Neural progenitor cell (in vitro differentiated cells): ENCODE measurements at regions not wholly inside any gene's neighbourhood (a gene's known extent, or its start where the extent isn't known, plus 50 kb on each side); places are given as distances from the start of the nearest gene placed in this dataset.

ENCODE experiments used
- DNase-seq: peaks from one replicate; pipeline ENCODE4 v3.0.0-alpha.2; 2016; ENCODE audit warnings: low spot score
- H2AFZ ChIP-seq: fragments of 200-600 bp; sonication (generic); replicated peaks from 2 replicates; pipeline ENCODE4 v1.6.1; 2016; ENCODE audit warnings: antibody characterized with exemption
- H3F3A ChIP-seq: fragments of 200-600 bp; sonication (generic); 2 replicates; pipeline ENCODE4 v1.6.1; 2016; ENCODE audit warnings: antibody characterized with exemption, low read depth
- H3K27ac ChIP-seq: fragments of 200-600 bp; sonication (generic); 2 replicates; pipeline ENCODE4 v1.5.1; 2016; ENCODE audit warnings: mild to moderate bottlenecking
- H3K27me3 ChIP-seq: fragments of 200-600 bp; sonication (generic); 2 replicates; pipeline ENCODE4 v1.6.1; 2016; ENCODE audit warnings: mild to moderate bottlenecking, moderate library complexity
- H3K36me3 ChIP-seq: fragments of 200-600 bp; sonication (generic); 2 replicates; pipeline ENCODE4 v1.5.1; 2016
- H3K4me1 ChIP-seq: fragments of 200-600 bp; sonication (generic); 2 replicates; pipeline ENCODE4 v1.6.1; 2016; ENCODE audit warnings: mixed run types
- H3K4me2 ChIP-seq: fragments of 200-600 bp; sonication (generic); 2 replicates; pipeline ENCODE4 v1.6.1; 2016
- H3K4me3 ChIP-seq: fragments of 200-600 bp; sonication (generic); 2 replicates; pipeline ENCODE4 v1.5.1; 2016
- H3K79me2 ChIP-seq: fragments of 200-600 bp; sonication (generic); 2 replicates; pipeline ENCODE4 v1.6.1; 2016; ENCODE audit warnings: low read depth
- H3K9ac ChIP-seq: fragments of 200-600 bp; sonication (generic); 2 replicates; pipeline ENCODE4 v1.6.1; 2016
- H3K9me3 ChIP-seq: fragments of 200-600 bp; sonication (generic); 2 replicates; pipeline ENCODE4 v1.5.1; 2016; ENCODE audit warnings: low read depth
- H4K20me1 ChIP-seq: fragments of 200-600 bp; sonication (generic); 2 replicates; pipeline ENCODE4 v1.6.1; 2016; ENCODE audit warnings: low read depth
- H3K27ac Mint-ChIP-seq: 3 replicates; pipeline ENCODE4 v1.8.0; 2021; ENCODE audit warnings: mixed read lengths
- H3K27me3 Mint-ChIP-seq: 2 replicates; pipeline ENCODE4 v1.8.0; 2022; ENCODE audit warnings: low read depth, mild to moderate bottlenecking, inconsistent platforms, moderate library complexity, mixed read lengths; ENCODE audit not compliant: insufficient read depth
- H3K36me3 Mint-ChIP-seq: 3 replicates; pipeline ENCODE4 v1.8.0; 2021; ENCODE audit warnings: mixed read lengths
- H3K4me1 Mint-ChIP-seq: 3 replicates; pipeline ENCODE4 v1.8.0; 2021; ENCODE audit warnings: mixed read lengths
- H3K4me3 Mint-ChIP-seq: 3 replicates; pipeline ENCODE4 v1.8.0; 2021; ENCODE audit warnings: mild to moderate bottlenecking, moderate library complexity, mixed read lengths
- H3K9me3 Mint-ChIP-seq: 3 replicates; pipeline ENCODE4 v1.8.0; 2020; ENCODE audit warnings: mixed read lengths
- EZH2 ChIP-seq: fragments of 200-600 bp; sonication (generic); IDR thresholded peaks from 2 replicates; pipeline ENCODE4 v1.6.1; 2017; ENCODE audit warnings: antibody characterized with exemption, mild to moderate bottlenecking, moderate library complexity
- EZH2phosphoT487 ChIP-seq: fragments of 200-600 bp; sonication (generic); IDR thresholded peaks from 2 replicates; pipeline ENCODE4 v1.6.1; 2017; ENCODE audit warnings: antibody characterized with exemption
- TF ChIP-seq, protein P1 (sequence below): fragments of 200-600 bp; sonication (generic); IDR thresholded peaks from 2 replicates; pipeline ENCODE4 v1.5.1; 2017; ENCODE audit warnings: antibody characterized with exemption, mild to moderate bottlenecking

DNA sequence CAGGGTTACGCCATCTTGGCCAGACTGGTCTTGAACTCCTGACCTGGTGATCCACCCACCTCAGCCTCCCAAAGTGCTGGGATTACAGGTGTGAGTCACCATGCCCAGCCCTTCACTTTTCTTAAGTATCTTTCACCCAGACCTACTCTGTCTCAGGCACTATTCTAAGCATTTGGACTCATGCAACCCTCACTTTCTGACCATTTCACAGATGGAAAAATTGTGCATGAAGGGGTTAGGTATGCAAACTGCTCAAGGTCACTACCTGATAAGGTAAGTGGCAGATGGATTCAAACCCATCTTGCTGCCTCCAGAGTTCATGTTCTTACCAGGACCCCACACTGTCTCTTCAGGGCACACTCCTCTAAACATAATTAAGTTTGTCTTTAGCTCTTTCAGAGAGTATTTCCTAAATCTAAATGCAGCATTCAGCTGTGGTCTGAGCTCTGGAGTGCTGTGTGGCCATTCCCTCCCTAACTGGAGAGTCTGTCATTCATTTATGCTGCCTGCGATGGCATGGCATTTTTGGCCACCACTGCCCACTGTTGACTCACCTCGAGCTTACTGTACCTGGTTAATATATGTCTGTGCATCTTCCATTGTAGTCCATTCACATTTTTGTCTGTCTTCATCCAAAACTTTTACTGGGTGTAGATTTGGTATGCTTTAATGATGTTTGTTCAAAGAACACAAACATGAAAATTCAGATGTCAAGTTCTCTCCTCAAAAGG, 88.4 kb downstream of the CCDC71L start:
- no peak for DNase-seq
- Histone ChIP-seq H2AFZ (no peak overlapping the region), H3K79me2 (no peaks in the 10 kb centered on the region), H4K20me1 (no peaks in the 10 kb centered on the region), H3K9ac (no peak overlapping the region), H3K4me1 (peaks cover 6% of the 10 kb centered on the region), H3K27me3 (no peaks in the 10 kb centered on the region), H3K27ac (no peak overlapping the region), H3K4me3 (no peak overlapping the region), H3K9me3 (no peaks in the 10 kb centered on the region), H3K4me2 (no peak overlapping the region), H3F3A (no peaks in the 10 kb centered on the region), H3K36me3 (no peaks in the 10 kb centered on the region)
- no peaks in the 10 kb centered on the region for H3K9me3 Mint-ChIP-seq
- TF ChIP-seq EZH2phosphoT487, result no peak
- TF ChIP-seq EZH2, result no peak
- TF ChIP-seq, protein P1, sequence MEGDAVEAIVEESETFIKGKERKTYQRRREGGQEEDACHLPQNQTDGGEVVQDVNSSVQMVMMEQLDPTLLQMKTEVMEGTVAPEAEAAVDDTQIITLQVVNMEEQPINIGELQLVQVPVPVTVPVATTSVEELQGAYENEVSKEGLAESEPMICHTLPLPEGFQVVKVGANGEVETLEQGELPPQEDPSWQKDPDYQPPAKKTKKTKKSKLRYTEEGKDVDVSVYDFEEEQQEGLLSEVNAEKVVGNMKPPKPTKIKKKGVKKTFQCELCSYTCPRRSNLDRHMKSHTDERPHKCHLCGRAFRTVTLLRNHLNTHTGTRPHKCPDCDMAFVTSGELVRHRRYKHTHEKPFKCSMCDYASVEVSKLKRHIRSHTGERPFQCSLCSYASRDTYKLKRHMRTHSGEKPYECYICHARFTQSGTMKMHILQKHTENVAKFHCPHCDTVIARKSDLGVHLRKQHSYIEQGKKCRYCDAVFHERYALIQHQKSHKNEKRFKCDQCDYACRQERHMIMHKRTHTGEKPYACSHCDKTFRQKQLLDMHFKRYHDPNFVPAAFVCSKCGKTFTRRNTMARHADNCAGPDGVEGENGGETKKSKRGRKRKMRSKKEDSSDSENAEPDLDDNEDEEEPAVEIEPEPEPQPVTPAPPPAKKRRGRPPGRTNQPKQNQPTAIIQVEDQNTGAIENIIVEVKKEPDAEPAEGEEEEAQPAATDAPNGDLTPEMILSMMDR, result no peak
- H3K27me3 Mint-ChIP-seq, result no peaks in the 10 kb centered on the region
- peak overlapping the region; percentile 72 for H3K27ac Mint-ChIP-seq
- H3K4me3 Mint-ChIP-seq, result no peak overlapping the region
- peaks cover 7% of the 10 kb centered on the region for H3K4me1 Mint-ChIP-seq
- H3K36me3 Mint-ChIP-seq, result no peaks in the 10 kb centered on the region

- no peak for TF ChIP-seq EZH2
- TF ChIP-seq, protein P1, result no peak
- TF ChIP-seq EZH2phosphoT487, result no peak
- no peaks in the 10 kb centered on the region for H3K36me3 ChIP-seq
- Mint-ChIP-seq H3K4me3 (no peak overlapping the region), H3K36me3 (no peaks in the 10 kb centered on the region), H3K9me3 (no peaks in the 10 kb centered on the region), H3K4me1 (peaks cover 7% of the 10 kb centered on the region), H3K27me3 (no peaks in the 10 kb centered on the region), H3K27ac (no peak overlapping the region)
- H3K9me3 ChIP-seq, result no peaks in the 10 kb centered on the region
- no peak overlapping the region for H3K27ac ChIP-seq
- H3K9ac ChIP-seq, result no peak overlapping the region
- no peak for DNase-seq
- H3F3A ChIP-seq, result no peaks in the 10 kb centered on the region
- no peaks in the 10 kb centered on the region for H4K20me1 ChIP-seq
- no peak overlapping the region for H3K4me2 ChIP-seq
- H3K79me2 ChIP-seq, result no peaks in the 10 kb centered on the region
- H3K4me3 ChIP-seq, result no peak overlapping the region
- H3K4me1 ChIP-seq, result peaks cover 6% of the 10 kb centered on the region
- no peak overlapping the region for H2AFZ ChIP-seq
- no peaks in the 10 kb centered on the region for H3K27me3 ChIP-seq
Observed at GRCh38 chr7:106571563-106571962, 89.4 kb downstream of the CCDC71L start.

GRCh38 chr7:106570948-106571418, 90.0 kb downstream of the CCDC71L start:
- no peak overlapping the region for H3K4me3 Mint-ChIP-seq
- H3K4me3 ChIP-seq, result no peak overlapping the region
- H3K27me3 ChIP-seq, result no peaks in the 10 kb centered on the region
- no peaks in the 10 kb centered on the region for H3K9me3 ChIP-seq
- no peak overlapping the region for H3K27ac Mint-ChIP-seq
- H3K36me3 Mint-ChIP-seq, result no peaks in the 10 kb centered on the region
- no peaks in the 10 kb centered on the region for H3F3A ChIP-seq
- H3K9me3 Mint-ChIP-seq, result no peaks in the 10 kb centered on the region
- H3K4me2 ChIP-seq, result no peak overlapping the region
- H4K20me1 ChIP-seq, result no peaks in the 10 kb centered on the region
- no peak for DNase-seq
- no peaks in the 10 kb centered on the region for H3K36me3 ChIP-seq
- no peaks in the 10 kb centered on the region for H3K27me3 Mint-ChIP-seq
- H3K9ac ChIP-seq, result no peak overlapping the region
- peaks cover 7% of the 10 kb centered on the region for H3K4me1 Mint-ChIP-seq
- no peak overlapping the region for H3K27ac ChIP-seq
- no peaks in the 10 kb centered on the region for H3K79me2 ChIP-seq
- no peak overlapping the region for H2AFZ ChIP-seq
- TF ChIP-seq, protein P1, result no peak
- no peak for TF ChIP-seq EZH2phosphoT487
- TF ChIP-seq EZH2, result no peak
- peaks cover 6% of the 10 kb centered on the region for H3K4me1 ChIP-seq
